Mesenchymal stem cell (in vitro differentiated cells and primary cell): ENCODE measurements at regions not wholly inside any gene's neighbourhood (a gene's known extent, or its start where the extent isn't known, plus 50 kb on each side); places are given as distances from the start of the nearest gene placed in this dataset.
"Not testable (repeated sequence)": the region's sequence is repeated elsewhere in the genome, so short reads cannot be mapped to it uniquely, and the experiment has no call there.

ENCODE experiments used
- DNase-seq: peaks from one replicate; pipeline ENCODE4 v3.0.0-alpha.2; 2013
- H2AFZ ChIP-seq: one replicate; pipeline ENCODE4 v1.6.1; 2013; ENCODE audit warnings: low read depth, mild to moderate bottlenecking, control low read depth, inconsistent platforms, low read length, moderate library complexity
- H2AK5ac ChIP-seq: 2 replicates; pipeline ENCODE4 v1.6.1; 2013; ENCODE audit warnings: low read length, moderate library complexity, mild to moderate bottlenecking, inconsistent platforms; ENCODE audit not compliant: severe bottlenecking
- H2BK120ac ChIP-seq: one replicate; pipeline ENCODE4 v1.6.1; 2013; ENCODE audit warnings: low read depth, mild to moderate bottlenecking, inconsistent platforms, low read length, moderate library complexity
- H2BK12ac ChIP-seq, 2 experiments: one replicate each; pipeline ENCODE4 v1.6.1; 2013; ENCODE audit warnings: inconsistent platforms in 2 of 2, low read length in 2 of 2, mild to moderate bottlenecking in 2 of 2, moderate library complexity in 2 of 2, control low read depth in 1 of 2
- H2BK15ac ChIP-seq: one replicate; pipeline ENCODE4 v1.6.1; 2013; ENCODE audit warnings: mild to moderate bottlenecking, low read depth, inconsistent platforms; ENCODE audit not compliant: poor library complexity, severe bottlenecking
- H2BK5ac ChIP-seq: 2 replicates; pipeline ENCODE4 v1.6.1; 2013; ENCODE audit warnings: low read depth, mild to moderate bottlenecking, low read length, control low read depth, inconsistent platforms; ENCODE audit not compliant: poor library complexity, severe bottlenecking
- H3K14ac ChIP-seq, 2 experiments: one replicate each; pipeline ENCODE4 v1.6.1; 2013; ENCODE audit warnings: inconsistent platforms in 2 of 2, low read length in 2 of 2, control low read depth in 1 of 2, mild to moderate bottlenecking in 1 of 2, moderate library complexity in 1 of 2
- H3K18ac ChIP-seq, 2 experiments: one replicate each; pipeline ENCODE4 v1.6.1; 2013; ENCODE audit warnings: inconsistent platforms in 2 of 2, low read length in 2 of 2, control low read depth in 1 of 2, low read depth in 1 of 2, mild to moderate bottlenecking in 1 of 2
- H3K23ac ChIP-seq, 2 experiments: one replicate each; pipeline ENCODE4 v1.6.1; 2013; ENCODE audit warnings: inconsistent platforms in 2 of 2, low read length in 2 of 2, mild to moderate bottlenecking in 2 of 2, moderate library complexity in 2 of 2, control low read depth in 1 of 2
- H3K27ac ChIP-seq: 2 replicates; pipeline ENCODE4 v1.5.1; 2013; ENCODE audit warnings: mild to moderate bottlenecking, moderate library complexity, low read length, control low read depth, inconsistent platforms; ENCODE audit not compliant: poor library complexity, severe bottlenecking
- H3K27me3 ChIP-seq, 2 experiments: 2 replicates each; pipeline versions ENCODE4 v1.6.1 to v1.7.0; 2013; ENCODE audit warnings: low read length in 2 of 2, mild to moderate bottlenecking in 2 of 2, moderate library complexity in 2 of 2, control low read depth in 1 of 2, inconsistent platforms in 1 of 2; ENCODE audit not compliant: control insufficient read depth in 1 of 2, insufficient read depth in 1 of 2
- H3K36me3 ChIP-seq, 2 experiments: 2 replicates each; pipeline versions ENCODE4 v1.6.1 to v1.7.0; 2013; ENCODE audit warnings: low read length in 2 of 2, control low read depth in 1 of 2, inconsistent platforms in 1 of 2, low read depth in 1 of 2, mild to moderate bottlenecking in 1 of 2; ENCODE audit not compliant: insufficient read depth in 2 of 2, control insufficient read depth in 1 of 2
- H3K4ac ChIP-seq, 2 experiments: one replicate each; pipeline ENCODE4 v1.6.1; 2013; ENCODE audit warnings: inconsistent platforms in 2 of 2, low read length in 2 of 2, mild to moderate bottlenecking in 2 of 2, moderate library complexity in 2 of 2, control low read depth in 1 of 2, low read depth in 1 of 2
- H3K4me1 ChIP-seq: 2 replicates; pipeline ENCODE4 v1.6.1; 2013; ENCODE audit warnings: low read depth, low read length, control low read depth; ENCODE audit not compliant: control insufficient read depth, insufficient read depth
- H3K4me2 ChIP-seq: 2 replicates; pipeline ENCODE4 v1.6.1; 2013; ENCODE audit warnings: low read length, mild to moderate bottlenecking, inconsistent platforms; ENCODE audit not compliant: poor library complexity, severe bottlenecking
- H3K4me3 ChIP-seq, 2 experiments: 2 replicates each; pipeline versions ENCODE4 v1.5.1 to v1.7.0; 2013; ENCODE audit warnings: low read length in 2 of 2, mild to moderate bottlenecking in 2 of 2, control low read depth in 1 of 2, low read depth in 1 of 2; ENCODE audit not compliant: insufficient read depth in 1 of 2
- H3K79me1 ChIP-seq: replicated peaks from 2 replicates; pipeline ENCODE4 v1.6.1; 2013; ENCODE audit warnings: mild to moderate bottlenecking, control low read depth, low read length, inconsistent platforms; ENCODE audit not compliant: poor library complexity, severe bottlenecking
- H3K9ac ChIP-seq: 2 replicates; pipeline ENCODE4 v1.7.0; 2013; ENCODE audit warnings: mild to moderate bottlenecking, low read length, moderate library complexity
- H3K9me3 ChIP-seq: 2 replicates; pipeline ENCODE4 v1.7.0; 2013; ENCODE audit warnings: mild to moderate bottlenecking, low read length; ENCODE audit not compliant: control insufficient read depth
- H4K8ac ChIP-seq: one replicate; pipeline ENCODE4 v1.6.1; 2013; ENCODE audit warnings: inconsistent platforms, mild to moderate bottlenecking, low read length, moderate library complexity
- H4K91ac ChIP-seq: one replicate; pipeline ENCODE4 v1.6.1; 2013; ENCODE audit warnings: mild to moderate bottlenecking, low read length, inconsistent platforms
- whole genome bisulfite sequencing: methylation state at CpG from one replicate; pipeline ENCODE4 v1.1.7; 2013; ENCODE audit warnings: mixed read lengths; 5-methylcytosine and 5-hydroxymethylcytosine counted together

DNA sequence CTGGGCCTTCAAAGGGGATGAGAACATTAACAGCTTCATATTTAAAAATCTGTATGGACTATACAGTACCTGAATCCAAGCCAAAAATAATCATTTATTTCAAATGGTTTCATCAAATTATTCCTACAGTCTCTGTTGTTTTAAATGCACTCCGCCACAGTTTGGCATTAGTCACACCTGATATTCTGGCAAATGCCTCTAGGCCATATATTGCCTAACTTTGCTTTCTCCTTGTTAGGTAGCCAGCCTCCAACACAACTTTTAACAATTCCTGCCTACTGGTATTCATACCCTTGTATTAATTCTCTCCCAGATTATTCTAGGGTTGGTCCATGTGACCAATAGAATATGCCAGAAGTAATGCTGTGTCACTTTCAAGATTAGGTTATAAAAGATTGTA lies 146.6 kb upstream of the FANCL start:
- Histone ChIP-seq H2AFZ (no peak overlapping the region), H3K23ac (no peak overlapping the region), H2BK15ac (no peak overlapping the region), H4K8ac (no peak overlapping the region), H4K91ac (no peak overlapping the region), H2AK5ac (no peak overlapping the region), H3K27ac (no peak overlapping the region), H3K4me2 (no peak overlapping the region), H3K9me3 (no peaks in the 10 kb centered on the region), H3K27me3 (no peaks in the 10 kb centered on the region), H3K18ac (no peak overlapping the region), H3K4ac (no peak overlapping the region), H2BK12ac (no peak overlapping the region), H3K79me1 (no peaks in the 10 kb centered on the region), H3K36me3 (no peaks in the 10 kb centered on the region), H3K4me3 (no peak overlapping the region), H2BK5ac (no peak overlapping the region), H3K14ac (no peak overlapping the region), H3K9ac (no peak overlapping the region), H2BK120ac (no peak overlapping the region), H3K4me1 (no peaks in the 10 kb centered on the region)
- no peak for DNase-seq
- WGBS: 100% methylated on average over 1 of the region's 1 CpG

DNA sequence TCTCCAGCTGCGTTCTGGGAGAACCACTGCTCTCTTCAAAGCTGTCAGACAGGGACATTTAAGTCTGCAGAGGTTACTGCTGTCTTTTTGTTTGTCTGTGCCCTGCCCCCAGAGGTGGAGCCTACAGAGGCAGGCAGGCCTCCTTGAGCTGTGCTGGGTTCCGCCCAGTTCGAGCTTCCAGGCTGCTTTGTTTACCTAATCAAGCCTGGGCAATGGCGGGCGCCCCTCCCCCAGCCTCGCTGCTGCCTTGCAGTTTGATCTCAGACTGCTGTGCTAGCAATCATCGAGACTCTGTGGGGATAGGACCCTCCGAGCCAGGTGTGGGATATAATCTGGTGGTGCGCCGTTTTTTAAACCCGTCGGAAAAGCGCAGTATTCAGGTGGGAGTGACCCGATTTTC lies 145.8 kb upstream of the FANCL start:
- not testable (repeated sequence) for H2BK12ac ChIP-seq, H2BK5ac ChIP-seq, H3K36me3 ChIP-seq, H4K8ac ChIP-seq, H4K91ac ChIP-seq, H3K4me2 ChIP-seq, H2BK15ac ChIP-seq, H3K4me1 ChIP-seq, H2BK120ac ChIP-seq, H2AFZ ChIP-seq, H3K9ac ChIP-seq, H3K27me3 ChIP-seq, H3K23ac ChIP-seq, H2AK5ac ChIP-seq, DNase-seq, H3K9me3 ChIP-seq, H3K18ac ChIP-seq, H3K4ac ChIP-seq, H3K14ac ChIP-seq, H3K79me1 ChIP-seq, H3K4me3 ChIP-seq, H3K27ac ChIP-seq
- WGBS: 60% methylated on average over 13 of the region's 14 CpGs

DNA sequence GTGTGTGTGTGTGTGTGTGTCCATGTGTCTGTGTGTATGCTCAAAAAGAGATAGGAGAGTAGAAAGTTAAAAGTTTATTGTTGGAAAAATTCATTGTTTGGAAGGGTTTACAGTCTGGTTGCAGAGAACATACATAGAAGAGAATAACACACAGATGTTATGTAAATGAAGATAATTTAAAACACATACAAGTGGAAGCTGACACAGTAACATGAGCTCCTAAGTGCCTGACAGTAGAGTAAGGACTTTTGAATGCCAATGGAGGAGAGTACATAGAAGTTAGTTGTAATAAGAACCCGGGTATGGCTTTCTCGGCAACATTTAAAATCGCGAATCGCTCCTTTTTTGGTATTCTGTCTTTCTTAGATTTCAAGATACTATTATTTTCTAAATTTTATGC lies 137.0 kb upstream of the FANCL start:
- no peaks in the 10 kb centered on the region for H3K79me1 ChIP-seq
- no peak overlapping the region for H3K23ac ChIP-seq
- H3K27me3 ChIP-seq: no peaks in the 10 kb centered on the region
- WGBS: no CpG with 5 or more reads among the region's 5 CpGs
- H2BK5ac ChIP-seq: no peak overlapping the region
- no peak overlapping the region for H2BK15ac ChIP-seq
- no peak overlapping the region for H4K91ac ChIP-seq
- H3K36me3 ChIP-seq: no peaks in the 10 kb centered on the region
- no peak overlapping the region for H2AK5ac ChIP-seq
- H2BK120ac ChIP-seq: no peak overlapping the region
- no peak overlapping the region for H2BK12ac ChIP-seq
- no peak overlapping the region for H3K4ac ChIP-seq
- H3K9ac ChIP-seq: no peak overlapping the region
- no peaks in the 10 kb centered on the region for H3K4me1 ChIP-seq
- H4K8ac ChIP-seq: no peak overlapping the region
- DNase-seq: no peak
- no peaks in the 10 kb centered on the region for H3K9me3 ChIP-seq
- H2AFZ ChIP-seq: no peak overlapping the region
- H3K4me3 ChIP-seq: no peak overlapping the region
- no peak overlapping the region for H3K14ac ChIP-seq
- H3K4me2 ChIP-seq: no peak overlapping the region
- no peak overlapping the region for H3K18ac ChIP-seq
- no peak overlapping the region for H3K27ac ChIP-seq

DNA sequence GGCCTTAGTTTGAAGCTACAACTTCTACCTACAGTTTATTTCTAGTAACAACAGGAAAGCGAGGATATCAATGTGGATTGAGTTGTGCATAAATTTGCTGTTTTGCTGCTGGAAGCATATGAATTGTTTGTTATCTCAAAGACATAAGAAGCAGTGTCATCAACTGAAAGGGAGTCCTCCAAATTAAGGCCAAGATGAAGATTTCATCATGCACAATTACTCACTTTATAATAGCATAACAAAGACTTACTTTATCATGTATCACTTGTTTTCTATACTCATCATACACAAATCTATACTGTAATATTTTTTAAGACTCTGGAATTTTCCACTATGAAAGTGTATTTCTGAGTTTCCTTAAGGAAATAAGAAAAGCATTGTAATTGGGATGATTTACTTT lies 136.1 kb upstream of the FANCL start:
- Histone ChIP-seq H3K4me2 (no peak overlapping the region), H2BK12ac (no peak overlapping the region), H3K27me3 (no peaks in the 10 kb centered on the region), H2AK5ac (no peak overlapping the region), H3K27ac (no peak overlapping the region), H3K4ac (no peak overlapping the region), H4K91ac (no peak overlapping the region), H3K14ac (no peak overlapping the region), H3K18ac (no peak overlapping the region), H2AFZ (no peak overlapping the region), H2BK120ac (no peak overlapping the region), H3K4me1 (no peaks in the 10 kb centered on the region), H3K23ac (no peak overlapping the region), H4K8ac (no peak overlapping the region), H3K79me1 (no peaks in the 10 kb centered on the region), H2BK15ac (no peak overlapping the region), H3K4me3 (no peak overlapping the region), H3K36me3 (no peaks in the 10 kb centered on the region), H2BK5ac (no peak overlapping the region), H3K9me3 (no peaks in the 10 kb centered on the region), H3K9ac (no peak overlapping the region)
- 60% methylated on average over 1 of the region's 1 CpG for WGBS
- no peak for DNase-seq
